ENCODE measurements at regions not wholly inside any gene's neighbourhood (a gene's known extent, or its start where the extent isn't known, plus 50 kb on each side); places are given as distances from the start of the nearest gene placed in this dataset.

DNA sequence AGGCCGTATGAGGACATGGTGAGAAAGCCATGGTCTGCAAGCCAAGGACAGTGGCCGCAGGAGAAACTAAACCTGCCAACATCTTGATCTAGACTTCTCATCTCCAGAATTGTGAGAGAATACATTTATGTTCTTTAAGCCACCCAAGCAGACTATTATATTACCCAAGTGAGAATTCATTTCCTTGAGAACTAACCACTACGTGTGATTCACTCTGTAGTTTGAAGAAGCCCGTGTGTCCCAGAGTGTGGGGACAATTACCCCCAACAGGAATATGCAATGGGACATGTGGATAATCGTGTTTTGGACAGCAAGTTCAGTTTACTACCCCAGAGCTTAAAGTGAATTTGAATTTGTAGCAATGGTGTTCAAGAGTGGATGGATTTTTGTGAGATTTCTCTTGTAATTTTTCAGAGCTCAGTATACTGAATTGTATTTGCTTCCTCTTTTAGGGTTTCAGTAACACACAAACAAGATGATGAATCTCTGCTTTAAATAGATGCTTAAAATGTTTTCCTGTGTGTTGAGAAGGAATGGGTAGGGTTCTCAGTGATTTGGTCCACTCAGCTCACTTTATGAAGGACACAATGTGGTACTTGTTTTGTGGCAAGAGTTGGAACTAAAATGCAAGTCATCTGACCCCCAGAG, 100.0 kb upstream of the ARHGAP20 start:
- no peak for DNase-seq

GRCh38 chr11:110809417-110810199, 97.4 kb upstream of the ARHGAP20 start:
- no peak for DNase-seq

DNA sequence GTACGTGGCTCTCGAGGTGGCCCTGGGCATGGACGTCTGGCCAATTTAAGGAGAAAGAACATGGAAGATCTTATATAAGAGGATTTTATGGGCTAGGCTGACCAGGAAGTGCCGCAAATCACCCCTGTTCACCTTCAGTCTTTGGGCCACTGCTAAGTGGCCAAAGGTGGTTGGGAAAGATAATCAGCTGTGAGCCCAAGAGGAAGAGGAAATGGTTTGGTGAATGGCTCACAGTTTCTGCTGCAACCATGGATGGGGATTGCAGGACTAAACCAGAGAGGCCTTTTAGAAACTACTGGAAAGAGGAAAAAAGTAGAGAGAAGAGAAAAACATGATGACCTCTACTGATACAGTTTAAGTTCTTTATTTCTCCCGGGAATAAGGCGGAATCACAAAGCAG, 96.0 kb upstream of the ARHGAP20 start:
- no peak for DNase-seq

DNA sequence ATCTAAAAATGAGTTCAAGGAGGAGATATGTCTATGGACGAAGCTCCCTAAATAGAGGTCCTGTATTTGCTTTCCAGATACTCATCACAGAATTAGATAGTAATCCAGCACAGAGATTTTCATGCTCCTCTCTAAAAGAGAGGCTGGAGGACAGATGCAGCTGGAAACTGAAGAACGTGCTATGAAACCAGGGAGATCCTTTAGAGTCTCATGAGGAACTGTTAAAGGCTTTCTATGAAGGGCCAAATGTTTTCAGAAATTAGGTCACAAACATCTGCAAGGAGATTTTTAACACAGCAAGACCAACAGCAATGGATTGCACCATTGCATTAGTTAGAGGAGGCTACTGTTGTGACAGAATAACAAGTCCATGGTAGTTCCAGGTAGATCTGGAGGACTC, 95.6 kb upstream of the ARHGAP20 start:
- no peak for DNase-seq

DNA sequence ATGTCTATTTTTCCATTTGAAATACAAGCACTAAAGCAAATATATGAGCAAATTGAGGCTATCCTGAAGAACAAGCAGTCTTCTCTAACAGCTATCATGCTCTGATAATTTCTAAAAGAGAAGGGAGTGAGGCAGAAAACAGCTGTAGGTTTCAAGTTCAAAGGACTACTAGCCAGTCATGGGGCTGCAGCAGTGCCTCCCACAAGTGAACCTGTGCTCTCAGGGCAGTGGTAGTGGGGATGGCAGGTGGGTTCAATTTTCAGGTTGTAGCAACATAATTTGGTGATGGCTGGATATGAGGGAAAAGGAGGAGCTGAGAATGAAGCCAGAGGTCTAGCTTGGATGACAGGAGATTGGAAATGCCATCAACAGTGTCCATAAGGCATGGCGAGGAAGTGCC, 93.5 kb upstream of the ARHGAP20 start:
- DNase-seq: no peak

GRCh38 chr11:110802162-110802561, 89.9 kb upstream of the ARHGAP20 start:
- DNase-seq: no peak

- DNase-seq: no peak
Measured at GRCh38 chr11:110801328-110801727, 89.1 kb upstream of the ARHGAP20 start.

DNA sequence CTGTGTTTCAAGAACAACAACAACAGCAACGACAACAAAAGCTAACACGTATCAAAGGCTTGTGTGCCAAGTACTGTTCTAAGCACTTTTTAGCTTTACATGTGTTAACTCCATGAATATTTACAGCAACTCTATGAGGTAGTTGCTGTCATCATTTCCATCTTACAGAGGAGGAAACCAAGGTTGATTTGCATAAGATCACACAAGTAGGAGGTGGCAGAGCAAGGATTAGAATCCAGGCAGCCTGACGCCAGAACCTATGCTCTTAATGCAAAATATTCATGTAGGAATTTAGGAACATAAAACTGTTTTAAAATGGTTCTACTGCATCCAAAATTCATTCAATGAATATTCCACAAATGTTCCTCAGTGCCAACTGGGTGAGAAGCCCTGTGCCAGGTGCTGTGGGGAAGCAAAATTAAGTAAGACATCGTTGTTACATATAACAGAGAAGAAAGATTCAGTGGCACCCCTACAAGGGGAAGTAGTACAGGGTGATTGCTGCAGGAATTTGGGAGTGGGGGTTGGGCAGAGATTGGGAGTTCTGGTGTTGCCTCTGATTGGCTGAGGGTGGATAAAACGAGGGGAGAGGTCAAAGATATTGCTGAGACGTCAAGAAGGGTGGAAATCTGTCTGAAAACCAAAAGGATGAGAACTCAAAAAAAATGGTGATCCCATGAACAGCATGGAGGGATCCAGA, 86.1 kb upstream of the ARHGAP20 start:
- DNase-seq: no peak

- DNase-seq: peak; percentile 6
Measured at GRCh38 chr11:110797453-110797852, 85.2 kb upstream of the ARHGAP20 start.

DNA sequence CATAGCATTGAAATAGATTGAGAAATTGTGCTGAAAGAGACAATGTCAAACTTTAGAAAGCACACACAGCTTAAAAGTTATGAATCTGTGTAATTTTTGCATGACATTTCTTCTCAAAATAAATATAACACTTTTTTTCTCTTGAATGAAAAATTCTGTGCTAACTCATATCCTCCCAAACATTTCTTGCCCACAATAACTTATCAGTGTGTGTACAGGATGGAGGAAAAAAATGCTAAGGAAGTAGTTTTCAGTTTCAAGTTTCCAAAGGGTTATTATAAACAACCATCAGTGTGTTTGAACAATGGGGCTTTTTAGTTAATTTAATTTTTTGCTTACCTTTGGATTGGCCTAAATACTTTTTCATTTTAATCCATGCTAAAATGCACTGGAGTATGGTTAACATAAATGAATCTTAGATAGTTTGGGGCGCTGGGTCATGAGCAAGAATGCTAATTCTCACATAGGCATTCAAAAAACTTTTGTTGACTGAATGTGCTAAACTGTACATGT, 82.9 kb upstream of the ARHGAP20 start:
- no peak for DNase-seq

DNA sequence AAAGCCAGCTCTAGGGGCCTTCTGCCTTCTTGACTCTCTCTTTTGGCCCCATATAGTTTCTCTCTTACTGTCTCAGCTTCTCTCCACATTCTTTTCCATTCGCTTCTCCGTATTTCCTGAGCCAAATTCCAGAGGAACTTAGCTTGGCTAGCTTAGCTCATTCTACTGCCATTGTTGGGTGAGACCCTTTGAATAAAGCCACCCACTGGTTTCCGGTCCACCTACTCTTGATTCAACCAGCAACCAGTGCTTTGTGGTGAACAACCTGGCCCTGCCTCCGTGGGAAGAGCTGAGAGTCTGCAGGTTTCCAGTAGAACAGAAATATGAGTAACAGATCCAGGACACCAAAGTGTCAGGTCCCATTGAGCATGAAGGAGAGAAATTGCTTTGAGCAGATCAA, 81.3 kb upstream of the ARHGAP20 start:
- DNase-seq: no peak

GRCh38 chr11:110791621-110792020, 79.4 kb upstream of the ARHGAP20 start:
- DNase-seq: no peak

GRCh38 chr11:110787680-110788079, 75.4 kb upstream of the ARHGAP20 start:
- no peak for DNase-seq

- no peak for DNase-seq
Measured at GRCh38 chr11:110786226-110786902, 74.1 kb upstream of the ARHGAP20 start.

DNA sequence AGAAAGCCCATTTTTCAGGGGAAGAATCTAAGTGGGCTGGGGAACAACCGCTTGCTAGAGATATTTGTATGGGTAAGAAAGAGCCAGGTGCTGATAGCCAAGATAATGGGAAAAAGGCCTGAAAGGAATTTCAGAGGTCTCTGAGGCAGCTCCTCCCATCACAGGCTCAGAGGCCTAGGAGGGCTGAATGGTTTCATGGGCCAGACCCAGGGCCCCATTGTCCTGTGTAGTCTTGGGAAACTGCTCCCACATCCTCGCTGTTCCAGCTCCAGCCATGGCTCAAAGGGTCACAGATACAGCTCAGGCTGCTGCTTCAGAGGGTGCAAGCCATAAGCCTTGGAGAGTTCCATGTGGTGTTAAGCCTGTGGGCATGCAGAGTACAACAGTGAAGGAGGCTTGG, 73.2 kb upstream of the ARHGAP20 start:
- DNase-seq: no peak

DNA sequence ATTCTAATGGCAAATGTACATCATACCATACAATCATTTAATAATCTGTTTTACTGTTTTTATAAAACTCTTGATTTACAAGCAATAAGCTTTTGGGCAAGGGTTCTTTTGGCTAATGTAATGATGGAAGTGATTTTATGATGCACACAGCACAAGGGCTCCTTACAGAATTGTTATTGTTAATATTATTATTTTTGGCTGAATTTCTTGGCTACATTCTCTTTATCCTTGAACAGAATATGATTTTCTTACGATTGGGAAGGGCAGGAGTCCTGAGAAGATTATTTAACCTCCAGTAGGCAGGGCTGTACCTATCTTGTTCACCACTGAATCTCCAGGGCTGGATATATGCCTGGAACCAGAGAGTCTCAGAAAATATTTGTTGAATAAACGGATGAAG, 70.4 kb upstream of the ARHGAP20 start:
- DNase-seq: no peak

- DNase-seq: no peak
Measured at GRCh38 chr11:110779108-110779507, 66.9 kb upstream of the ARHGAP20 start.

- no peak for DNase-seq
Measured at GRCh38 chr11:110778343-110778742, 66.1 kb upstream of the ARHGAP20 start.

GRCh38 chr11:110777775-110778174, 65.5 kb upstream of the ARHGAP20 start:
- no peak for DNase-seq

DNA sequence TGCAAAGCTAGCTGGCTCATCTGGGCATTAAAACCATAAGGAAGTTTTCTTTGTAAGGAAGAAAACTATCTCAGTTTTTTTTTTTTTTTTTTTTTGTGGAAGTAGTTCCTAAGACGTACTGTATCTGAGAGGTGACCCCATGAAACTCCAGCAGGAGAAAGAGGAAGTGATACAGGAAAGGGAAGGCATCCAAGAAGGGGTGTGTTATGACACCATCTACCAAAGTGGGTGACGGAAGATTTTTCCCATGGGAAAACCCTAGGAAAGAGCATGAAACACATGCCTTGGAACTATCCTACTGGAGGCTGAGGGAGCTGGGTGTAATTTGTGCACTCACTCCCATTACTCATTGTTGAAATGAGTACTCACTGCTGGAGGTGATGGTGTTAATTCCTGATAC, 63.8 kb upstream of the ARHGAP20 start:
- DNase-seq: no peak

DNA sequence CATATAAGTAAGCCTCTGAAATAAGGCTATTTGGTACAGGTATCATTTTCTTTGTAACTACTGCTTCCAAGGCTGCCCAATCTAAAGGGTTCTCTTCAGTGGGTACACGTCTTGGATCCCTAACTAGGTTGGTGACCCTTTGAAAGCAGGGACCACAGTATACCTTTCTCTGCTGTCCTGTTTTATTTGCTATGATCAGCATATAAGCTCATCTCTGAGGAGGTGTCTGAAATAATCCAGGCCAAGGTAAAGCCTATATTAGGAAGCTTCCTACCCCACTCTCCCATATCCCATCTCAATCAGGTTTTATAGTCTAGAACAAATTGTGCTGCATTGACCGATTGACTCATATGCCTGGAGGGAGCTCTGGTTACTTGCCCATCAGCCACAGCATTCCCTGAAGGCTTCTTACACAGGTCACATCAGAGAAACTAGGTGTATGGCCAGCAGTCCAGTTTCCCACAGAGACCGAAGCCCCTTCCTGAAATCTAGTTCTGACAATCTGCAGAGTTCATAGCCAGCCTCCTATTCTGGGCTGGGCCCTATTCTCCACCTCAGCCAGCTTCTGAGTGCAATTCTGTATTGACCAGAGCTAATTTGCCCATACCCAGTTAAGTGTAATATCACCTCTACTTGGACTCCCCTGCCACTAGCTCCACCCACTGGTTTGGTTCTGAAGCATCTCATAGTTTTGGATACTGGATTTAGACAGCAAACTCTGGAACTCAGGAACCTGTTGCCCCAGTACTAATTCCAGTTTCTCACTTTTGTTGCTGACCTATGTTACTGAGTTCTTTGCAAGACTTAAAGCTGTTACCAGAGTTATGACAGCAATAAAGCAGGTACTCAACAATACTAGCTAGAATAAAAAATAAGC, 62.1 kb upstream of the ARHGAP20 start:
- DNase-seq: no peak

GRCh38 chr11:110773442-110773841, 61.2 kb upstream of the ARHGAP20 start:
- DNase-seq: no peak

All from CD4-positive, alpha-beta T cell treated with Interleukin-10 for 1 hour (primary cell).